GM21528 (cell line): ENCODE measurements at regions not wholly inside any gene's neighbourhood (a gene's known extent, or its start where the extent isn't known, plus 50 kb on each side); places are given as distances from the start of the nearest gene placed in this dataset.
"Not testable (repeated sequence)": the region's sequence is repeated elsewhere in the genome, so short reads cannot be mapped to it uniquely, and the experiment has no call there.

Source experiments
- ATAC-seq: cut with Tn5 transposase; IDR thresholded peaks from one replicate; pipeline ENCODE4 v1.9.1; 2021; ENCODE audit warnings: mild to moderate bottlenecking, moderate library complexity; ENCODE audit not compliant: unreplicated experiment, low FRiP score

GRCh38 chr13:79898996-79899395 is 418.0 kb downstream of the NDFIP2 start:
- no peak for ATAC-seq

GRCh38 chr13:79898202-79898826 is 417.4 kb downstream of the NDFIP2 start:
- ATAC-seq = no peak

GRCh38 chr13:79896851-79897250 is 415.9 kb downstream of the NDFIP2 start:
- ATAC-seq = no peak

- no peak for ATAC-seq
Measured at GRCh38 chr13:79895416-79895815, 414.5 kb downstream of the NDFIP2 start.

GRCh38 chr13:79887278-79887677 is 406.3 kb downstream of the NDFIP2 start:
- not testable (repeated sequence) for ATAC-seq

GRCh38 chr13:79886601-79887000 is 405.6 kb downstream of the NDFIP2 start:
- no peak for ATAC-seq

GRCh38 chr13:79884890-79885289 is 403.9 kb downstream of the NDFIP2 start:
- no peak for ATAC-seq

GRCh38 chr13:79883216-79883615 is 402.3 kb downstream of the NDFIP2 start:
- no peak for ATAC-seq

GRCh38 chr13:79880818-79881217 is 399.9 kb downstream of the NDFIP2 start:
- no peak for ATAC-seq

- no peak for ATAC-seq
Measured at GRCh38 chr13:79874396-79875360, 393.7 kb downstream of the NDFIP2 start.

GRCh38 chr13:79871594-79871993 is 390.6 kb downstream of the NDFIP2 start:
- ATAC-seq = no peak

GRCh38 chr13:79870766-79871165 is 389.8 kb downstream of the NDFIP2 start:
- no peak for ATAC-seq

GRCh38 chr13:79870123-79870522 is 389.2 kb downstream of the NDFIP2 start:
- no peak for ATAC-seq

- no peak for ATAC-seq
Measured at GRCh38 chr13:79869326-79869725, 388.4 kb downstream of the NDFIP2 start.

GRCh38 chr13:79867254-79867653 is 386.3 kb downstream of the NDFIP2 start:
- no peak for ATAC-seq

- ATAC-seq = no peak
Measured at GRCh38 chr13:79866436-79866835, 385.5 kb downstream of the NDFIP2 start.

GRCh38 chr13:79862515-79862914 is 381.6 kb downstream of the NDFIP2 start:
- no peak for ATAC-seq

- ATAC-seq = no peak
Measured at GRCh38 chr13:79861731-79862130, 380.8 kb downstream of the NDFIP2 start.

GRCh38 chr13:79860791-79861190 is 379.8 kb downstream of the NDFIP2 start:
- no peak for ATAC-seq

GRCh38 chr13:79859756-79860155 is 378.8 kb downstream of the NDFIP2 start:
- no peak for ATAC-seq

- ATAC-seq = no peak
Measured at GRCh38 chr13:79853251-79853650, 372.3 kb downstream of the NDFIP2 start.

GRCh38 chr13:79851318-79851717 is 370.4 kb downstream of the NDFIP2 start:
- ATAC-seq = no peak
